IPS-15b (cell line): ENCODE measurements at regions not wholly inside any gene's neighbourhood (a gene's known extent, or its start where the extent isn't known, plus 50 kb on each side); places are given as distances from the start of the nearest gene placed in this dataset.
"Not testable (repeated sequence)": the region's sequence is repeated elsewhere in the genome, so short reads cannot be mapped to it uniquely, and the experiment has no call there.

ENCODE experiments used
- H3K27me3 ChIP-seq: one replicate; pipeline ENCODE4 v1.6.1; 2013; ENCODE audit warnings: low read length; ENCODE audit not compliant: control insufficient read depth, insufficient read depth
- H3K36me3 ChIP-seq: one replicate; pipeline ENCODE4 v1.6.1; 2013; ENCODE audit warnings: low read length; ENCODE audit not compliant: control insufficient read depth, insufficient read depth
- H3K4me1 ChIP-seq: one replicate; pipeline ENCODE4 v1.6.1; 2013; ENCODE audit warnings: mild to moderate bottlenecking, low read length; ENCODE audit not compliant: control insufficient read depth, insufficient read depth
- H3K4me3 ChIP-seq: one replicate; pipeline ENCODE4 v1.5.1; 2013; ENCODE audit warnings: low read depth, low read length
- H3K9ac ChIP-seq: one replicate; pipeline ENCODE4 v1.6.1; 2013; ENCODE audit warnings: low read depth, mild to moderate bottlenecking, low read length
- H3K9me3 ChIP-seq: one replicate; pipeline ENCODE4 v1.6.1; 2013; ENCODE audit warnings: mild to moderate bottlenecking, low read length; ENCODE audit not compliant: control insufficient read depth, insufficient read depth

DNA sequence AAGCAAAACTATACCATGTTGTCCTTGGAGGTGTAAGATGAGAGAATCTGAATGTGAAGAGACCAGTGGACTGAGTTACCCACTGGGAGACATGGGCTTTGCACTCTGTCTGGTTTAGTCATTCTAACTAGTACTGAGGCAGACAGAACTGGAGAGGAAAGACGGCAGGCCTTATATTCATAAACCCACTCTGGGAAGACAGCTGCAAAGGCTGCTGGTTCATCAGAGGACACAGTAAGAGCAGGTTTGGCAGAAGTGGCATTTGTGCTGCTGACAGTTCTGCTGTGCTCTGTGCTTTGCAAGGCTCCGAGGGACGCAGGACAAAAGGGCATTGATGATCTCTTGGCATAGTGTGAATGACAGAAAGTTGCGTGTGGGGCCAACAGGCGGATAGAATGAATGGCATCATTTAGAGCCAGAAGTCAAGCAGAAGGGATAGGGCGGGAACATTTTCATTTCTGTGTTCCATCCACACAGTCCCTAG is 142.3 kb upstream of the TENT5A start:
- no peak overlapping the region for H3K4me3 ChIP-seq
- no peaks in the 10 kb centered on the region for H3K9me3 ChIP-seq
- H3K36me3 ChIP-seq: no peaks in the 10 kb centered on the region
- H3K4me1 ChIP-seq: no peaks in the 10 kb centered on the region
- no peak overlapping the region for H3K9ac ChIP-seq
- no peaks in the 10 kb centered on the region for H3K27me3 ChIP-seq

GRCh38 chr6:81894306-81894705 is 141.8 kb upstream of the TENT5A start:
- Histone ChIP-seq H3K9me3 (no peaks in the 10 kb centered on the region), H3K4me3 (no peak overlapping the region), H3K4me1 (no peaks in the 10 kb centered on the region), H3K27me3 (no peaks in the 10 kb centered on the region), H3K36me3 (no peaks in the 10 kb centered on the region), H3K9ac (no peak overlapping the region)

DNA sequence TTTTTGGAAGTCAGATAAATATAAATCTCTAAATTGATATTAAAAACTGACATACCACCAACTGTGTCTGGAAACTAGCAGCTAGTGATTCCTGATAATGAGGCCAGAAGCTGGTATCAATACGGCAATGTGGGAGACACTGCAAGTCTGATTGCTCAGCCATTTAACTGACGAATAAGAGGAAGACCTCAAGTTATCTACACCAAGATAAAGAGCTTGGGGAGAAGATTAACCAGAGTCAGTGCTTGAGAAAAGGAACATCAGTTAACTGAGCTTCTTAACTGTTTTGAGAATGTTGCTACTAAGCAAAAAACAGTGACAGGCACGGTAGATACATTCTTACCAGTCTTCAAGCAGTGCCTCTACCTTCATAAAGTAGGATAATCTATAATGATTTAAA is 140.4 kb upstream of the TENT5A start:
- Histone ChIP-seq H3K4me1 (no peaks in the 10 kb centered on the region), H3K9me3 (no peaks in the 10 kb centered on the region), H3K9ac (no peak overlapping the region), H3K27me3 (no peaks in the 10 kb centered on the region), H3K4me3 (no peak overlapping the region), H3K36me3 (no peaks in the 10 kb centered on the region)

GRCh38 chr6:81891874-81892273 is 139.4 kb upstream of the TENT5A start:
- Histone ChIP-seq H3K27me3 (no peaks in the 10 kb centered on the region), H3K9ac (no peak overlapping the region), H3K9me3 (no peaks in the 10 kb centered on the region), H3K36me3 (no peaks in the 10 kb centered on the region), H3K4me1 (no peaks in the 10 kb centered on the region), H3K4me3 (no peak overlapping the region)

DNA sequence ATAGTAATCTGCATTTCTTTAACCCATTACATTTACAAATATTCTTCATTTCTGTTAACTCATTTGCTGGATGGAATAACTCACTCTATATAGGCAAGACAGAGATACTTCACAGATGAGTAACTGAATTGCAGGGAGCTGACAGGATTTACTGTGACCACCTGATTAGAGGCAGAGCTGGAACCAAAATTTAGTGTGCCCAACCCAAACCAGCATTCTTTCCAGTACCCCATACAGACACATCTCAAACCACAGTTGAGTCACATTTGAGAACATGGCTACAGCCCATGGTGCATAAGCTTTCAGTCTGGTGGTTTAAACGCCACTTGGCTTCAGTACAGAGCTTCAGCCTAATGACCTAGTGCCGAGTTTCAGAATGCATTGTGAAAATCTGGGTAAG is 138.4 kb upstream of the TENT5A start:
- no peak overlapping the region for H3K9ac ChIP-seq
- no peaks in the 10 kb centered on the region for H3K4me1 ChIP-seq
- H3K9me3 ChIP-seq: no peaks in the 10 kb centered on the region
- no peak overlapping the region for H3K4me3 ChIP-seq
- H3K27me3 ChIP-seq: no peaks in the 10 kb centered on the region
- H3K36me3 ChIP-seq: no peaks in the 10 kb centered on the region

- Histone ChIP-seq H3K9me3 (no peaks in the 10 kb centered on the region), H3K4me3 (no peak overlapping the region), H3K9ac (no peak overlapping the region), H3K4me1 (no peaks in the 10 kb centered on the region), H3K27me3 (no peaks in the 10 kb centered on the region), H3K36me3 (no peaks in the 10 kb centered on the region)
Measured at GRCh38 chr6:81889377-81890053, 137.0 kb upstream of the TENT5A start.

DNA sequence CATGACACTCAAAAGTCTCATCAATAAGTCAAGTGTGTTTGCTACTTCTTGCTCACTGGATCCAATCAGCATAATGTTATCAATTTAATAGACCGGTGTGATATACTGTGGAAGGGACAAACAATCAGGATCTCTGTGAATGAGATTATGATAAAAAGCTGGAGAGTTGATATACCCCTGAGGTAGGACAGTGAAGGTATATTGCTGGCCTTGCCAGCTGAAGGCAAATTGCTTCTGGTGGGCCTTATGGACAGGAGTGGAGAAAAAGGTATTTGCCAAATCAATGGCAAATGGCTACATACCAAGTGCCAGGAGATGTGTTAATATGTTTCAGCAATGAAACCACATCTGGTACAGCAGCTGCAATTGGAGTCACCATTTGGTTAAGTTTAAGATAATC is 134.4 kb upstream of the TENT5A start:
- not testable (repeated sequence) for H3K9me3 ChIP-seq, H3K4me3 ChIP-seq

DNA sequence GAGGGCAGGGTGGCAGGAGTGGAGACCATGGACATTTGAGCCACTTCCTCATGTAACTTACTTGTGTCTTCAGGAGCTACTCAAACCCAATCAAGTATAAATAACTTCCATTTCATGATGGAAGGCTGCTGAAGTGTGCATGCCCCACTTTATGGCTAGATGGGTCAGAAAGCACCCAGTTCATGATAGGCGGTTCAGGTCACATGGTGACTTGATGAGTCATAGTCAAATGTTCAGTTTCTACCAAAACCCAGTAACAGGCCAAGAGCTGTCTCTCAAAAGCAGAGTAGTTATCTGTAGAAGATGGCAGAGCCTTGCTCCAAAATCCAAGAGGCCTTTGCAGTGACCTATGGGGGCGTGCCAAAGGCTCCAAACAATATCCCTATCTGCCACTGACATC is 133.7 kb upstream of the TENT5A start:
- Histone ChIP-seq H3K9me3 (no peaks in the 10 kb centered on the region), H3K27me3 (no peaks in the 10 kb centered on the region), H3K9ac (no peak overlapping the region), H3K4me3 (no peak overlapping the region), H3K36me3 (no peaks in the 10 kb centered on the region), H3K4me1 (no peaks in the 10 kb centered on the region)

More for the DNA sequence above, 134.4 kb upstream of the TENT5A start:
- not testable (repeated sequence) for H3K27me3 ChIP-seq, H3K36me3 ChIP-seq, H3K9ac ChIP-seq, H3K4me1 ChIP-seq

GRCh38 chr6:81881660-81882059 is 129.2 kb upstream of the TENT5A start:
- Histone ChIP-seq H3K36me3 (no peaks in the 10 kb centered on the region), H3K9ac (no peak overlapping the region), H3K4me1 (no peaks in the 10 kb centered on the region), H3K27me3 (no peaks in the 10 kb centered on the region), H3K4me3 (no peak overlapping the region), H3K9me3 (no peaks in the 10 kb centered on the region)

DNA sequence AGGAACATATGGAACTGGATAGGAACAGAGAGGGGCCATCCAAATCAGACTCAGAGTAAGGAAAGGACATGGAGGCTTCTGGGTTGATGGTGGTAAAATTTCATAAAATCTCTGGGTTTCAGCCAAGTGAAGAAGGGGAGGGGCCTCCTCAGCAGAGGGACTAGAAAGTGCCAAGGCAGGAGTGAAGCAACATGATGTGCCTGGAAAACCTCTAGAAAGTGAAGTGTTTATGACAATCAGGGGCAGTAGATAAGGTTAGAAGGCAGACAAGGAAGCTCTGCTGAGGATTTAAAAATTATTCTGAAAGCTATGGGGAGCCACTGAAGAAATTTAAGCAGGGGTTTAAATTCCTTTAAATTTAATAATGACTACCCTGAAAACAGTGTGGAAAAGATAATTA is 126.0 kb upstream of the TENT5A start:
- no peak overlapping the region for H3K4me3 ChIP-seq
- H3K9me3 ChIP-seq: no peaks in the 10 kb centered on the region
- H3K27me3 ChIP-seq: no peaks in the 10 kb centered on the region
- no peak overlapping the region for H3K9ac ChIP-seq
- H3K4me1 ChIP-seq: no peaks in the 10 kb centered on the region
- H3K36me3 ChIP-seq: no peaks in the 10 kb centered on the region

- H3K27me3 ChIP-seq: no peaks in the 10 kb centered on the region
Measured at GRCh38 chr6:81876971-81877370, 124.5 kb upstream of the TENT5A start.

DNA sequence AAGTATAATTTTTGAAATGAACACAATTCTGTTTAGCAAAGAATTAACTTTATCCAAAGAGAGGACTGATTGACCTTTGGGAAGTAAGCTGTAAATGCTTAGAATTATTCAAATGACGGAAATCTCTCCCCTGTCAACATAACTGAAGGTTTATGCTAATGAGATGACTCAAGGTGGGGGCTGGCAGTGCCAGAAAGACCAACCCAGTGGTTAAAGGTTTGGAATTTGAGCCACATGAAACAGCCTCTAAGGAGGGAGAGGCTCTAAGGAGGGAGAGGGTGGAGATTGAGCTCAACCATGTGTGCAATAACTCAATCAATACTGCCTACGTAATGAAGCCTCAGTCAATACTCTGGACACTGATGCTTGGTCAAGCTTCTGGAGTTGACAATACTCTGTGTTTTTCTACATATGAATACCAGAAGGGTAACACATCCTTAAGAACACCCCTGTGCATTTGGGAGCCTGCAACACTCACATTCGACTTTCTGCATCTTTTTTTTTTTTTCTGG is 123.4 kb upstream of the TENT5A start:
- no peak overlapping the region for H3K9ac ChIP-seq
- no peaks in the 10 kb centered on the region for H3K4me1 ChIP-seq
- no peaks in the 10 kb centered on the region for H3K27me3 ChIP-seq
- no peaks in the 10 kb centered on the region for H3K36me3 ChIP-seq
- H3K9me3 ChIP-seq: no peaks in the 10 kb centered on the region
- H3K4me3 ChIP-seq: no peak overlapping the region

More at GRCh38 chr6:81876971-81877370, 124.5 kb upstream of the TENT5A start:
- no peaks in the 10 kb centered on the region for H3K9me3 ChIP-seq
- no peak overlapping the region for H3K9ac ChIP-seq
- no peak overlapping the region for H3K4me3 ChIP-seq
- H3K36me3 ChIP-seq: no peaks in the 10 kb centered on the region
- H3K4me1 ChIP-seq: no peaks in the 10 kb centered on the region
